Panc1 (cell line): ENCODE measurements at regions not wholly inside any gene's neighbourhood (a gene's known extent, or its start where the extent isn't known, plus 50 kb on each side); places are given as distances from the start of the nearest gene placed in this dataset.

ENCODE experiments used
- POLR2AphosphoS5 ChIP-seq: IDR thresholded peaks from 2 replicates; pipeline ENCODE4 v1.6.1; 2012; ENCODE audit warnings: mild to moderate bottlenecking, low read depth, low read length, moderate library complexity
- REST ChIP-seq, 2 experiments: IDR thresholded peaks; 2 replicates each; pipeline ENCODE4 v1.6.1; 2011 to 2012; ENCODE audit warnings: low read depth in 2 of 2, control low read depth in 1 of 2, low read length in 1 of 2, mild to moderate bottlenecking in 1 of 2, moderate library complexity in 1 of 2; ENCODE audit not compliant: insufficient read depth in 1 of 2
- SIN3A ChIP-seq: IDR thresholded peaks from 2 replicates; pipeline ENCODE4 v1.6.1; 2012; ENCODE audit warnings: low read depth, mild to moderate bottlenecking, low read length, moderate library complexity, borderline replicate concordance; ENCODE audit not compliant: insufficient read depth
- TCF7L2 ChIP-seq: IDR thresholded peaks from 2 replicates; pipeline ENCODE4 v1.6.1; 2011; ENCODE audit warnings: mild to moderate bottlenecking, low read depth, low read length, inconsistent platforms
- TF ChIP-seq, protein P1 (sequence below): fragments of 450-650 bp; IDR thresholded peaks from 2 replicates; pipeline ENCODE4 v1.5.1; 2017; ENCODE audit warnings: mild to moderate bottlenecking

- TF ChIP-seq SIN3A, result no peak
- TF ChIP-seq, protein P1, sequence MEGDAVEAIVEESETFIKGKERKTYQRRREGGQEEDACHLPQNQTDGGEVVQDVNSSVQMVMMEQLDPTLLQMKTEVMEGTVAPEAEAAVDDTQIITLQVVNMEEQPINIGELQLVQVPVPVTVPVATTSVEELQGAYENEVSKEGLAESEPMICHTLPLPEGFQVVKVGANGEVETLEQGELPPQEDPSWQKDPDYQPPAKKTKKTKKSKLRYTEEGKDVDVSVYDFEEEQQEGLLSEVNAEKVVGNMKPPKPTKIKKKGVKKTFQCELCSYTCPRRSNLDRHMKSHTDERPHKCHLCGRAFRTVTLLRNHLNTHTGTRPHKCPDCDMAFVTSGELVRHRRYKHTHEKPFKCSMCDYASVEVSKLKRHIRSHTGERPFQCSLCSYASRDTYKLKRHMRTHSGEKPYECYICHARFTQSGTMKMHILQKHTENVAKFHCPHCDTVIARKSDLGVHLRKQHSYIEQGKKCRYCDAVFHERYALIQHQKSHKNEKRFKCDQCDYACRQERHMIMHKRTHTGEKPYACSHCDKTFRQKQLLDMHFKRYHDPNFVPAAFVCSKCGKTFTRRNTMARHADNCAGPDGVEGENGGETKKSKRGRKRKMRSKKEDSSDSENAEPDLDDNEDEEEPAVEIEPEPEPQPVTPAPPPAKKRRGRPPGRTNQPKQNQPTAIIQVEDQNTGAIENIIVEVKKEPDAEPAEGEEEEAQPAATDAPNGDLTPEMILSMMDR, result no peak
- TF ChIP-seq TCF7L2, result no peak
- TF ChIP-seq REST (IDR thresholded peaks at IDR 0.05; ENCODE audit: insufficient read depth in 1 of 2, low read depth in 2 of 2, low read length in 1 of 2), result no peak
- TF ChIP-seq POLR2AphosphoS5, result no peak
These were observed 72.2 kb downstream of the C1QL2 start for GRCh38 chr2:119086327-119086726.
